ENCODE measurements at regions not wholly inside any gene's neighbourhood (a gene's known extent, or its start where the extent isn't known, plus 50 kb on each side); places are given as distances from the start of the nearest gene placed in this dataset.

- TF ChIP-seq CTCF (IDR thresholded peaks at IDR 0.05 in 4 of 5, conservative IDR thresholded peaks at IDR 0.05 in 1 of 5) = no peak
- no peak for TF ChIP-seq POLR2A (IDR thresholded peaks at IDR 0.05)
Observed at GRCh38 chr9:15080401-15080800, 170.2 kb upstream of the FREM1 start.
